GM12878 (cell line): ENCODE measurements at regions not wholly inside any gene's neighbourhood (a gene's known extent, or its start where the extent isn't known, plus 50 kb on each side); places are given as distances from the start of the nearest gene placed in this dataset.
A peak's percentile ranks its signal among the peaks of the same experiment; 100 is the strongest.

ENCODE experiments used
- IKZF1 ChIP-seq: fragments of 450-650 bp; conservative IDR thresholded peaks from 2 replicates; pipeline ENCODE4 v1.6.1; 2017; ENCODE audit warnings: antibody characterized with exemption, mild to moderate bottlenecking
- IKZF2 ChIP-seq, 2 experiments: fragments of 450-650 bp; IDR thresholded peaks; 2 replicates each; pipeline ENCODE4 v1.6.1; 2017; ENCODE audit warnings: mild to moderate bottlenecking in 2 of 2, moderate library complexity in 2 of 2
- MEF2B ChIP-seq: fragments of 450-650 bp; IDR thresholded peaks from 2 replicates; pipeline ENCODE4 v1.6.1; 2018; ENCODE audit warnings: mild to moderate bottlenecking, moderate library complexity; ENCODE audit not compliant: partially characterized antibody, poor library complexity, severe bottlenecking
- SMARCA5 ChIP-seq: fragments of 450-650 bp; IDR thresholded peaks from 2 replicates; pipeline ENCODE4 v1.6.1; 2017; ENCODE audit warnings: mild to moderate bottlenecking
- ZNF24 ChIP-seq: fragments of 450-650 bp; IDR thresholded peaks from 2 replicates; pipeline ENCODE4 v1.6.1; 2017; ENCODE audit warnings: antibody characterized with exemption, mild to moderate bottlenecking
- TF ChIP-seq, protein P1 (sequence below): fragments of 450-650 bp; IDR thresholded peaks from 2 replicates; pipeline ENCODE4 v1.6.1; 2017; ENCODE audit warnings: mild to moderate bottlenecking, moderate library complexity
- TF ChIP-seq, protein P2 (sequence below): fragments of 450-650 bp; IDR thresholded peaks from 2 replicates; pipeline ENCODE4 v1.6.1; 2017; ENCODE audit warnings: low read depth, mild to moderate bottlenecking, moderate library complexity
- TF ChIP-seq, protein P3 (sequence below): fragments of 450-650 bp; IDR thresholded peaks from 2 replicates; pipeline ENCODE4 v1.6.1; 2017; ENCODE audit warnings: mild to moderate bottlenecking, moderate library complexity

DNA sequence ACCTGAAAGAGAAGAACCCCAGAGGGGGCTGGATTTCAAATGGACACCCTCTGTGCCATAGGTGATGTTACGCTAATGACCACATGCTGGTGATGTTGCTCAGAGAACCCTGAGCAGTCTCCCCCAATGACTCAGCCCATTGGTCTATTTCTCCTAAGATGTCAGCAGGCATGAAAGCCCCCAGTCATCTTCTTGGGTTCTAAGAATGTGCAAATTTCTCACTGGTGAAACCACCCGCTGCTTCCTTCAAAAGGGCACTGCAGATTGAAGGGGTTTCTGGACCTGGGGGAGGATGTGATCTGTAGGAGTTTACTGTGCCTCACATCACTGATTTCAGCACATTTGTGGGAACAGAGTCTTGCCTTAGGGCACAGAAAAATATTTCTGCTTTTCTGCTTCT, 298.4 kb upstream of the MOCS1 start (continued):
- TF ChIP-seq IKZF2 (IDR thresholded peaks at IDR 0.05) (peak; percentile 30 to 46; a peak in 2 of 4 replicates), ZNF24 (peak; percentile 34; the same call in 1 of the 2 replicates), SMARCA5 (0 out of 2 replicates have a peak, but pooled peaks have one; percentile 18), IKZF1 (peak; percentile 37; the same call in 1 of the 2 replicates), MEF2B (no peak)
- TF ChIP-seq, protein P1, sequence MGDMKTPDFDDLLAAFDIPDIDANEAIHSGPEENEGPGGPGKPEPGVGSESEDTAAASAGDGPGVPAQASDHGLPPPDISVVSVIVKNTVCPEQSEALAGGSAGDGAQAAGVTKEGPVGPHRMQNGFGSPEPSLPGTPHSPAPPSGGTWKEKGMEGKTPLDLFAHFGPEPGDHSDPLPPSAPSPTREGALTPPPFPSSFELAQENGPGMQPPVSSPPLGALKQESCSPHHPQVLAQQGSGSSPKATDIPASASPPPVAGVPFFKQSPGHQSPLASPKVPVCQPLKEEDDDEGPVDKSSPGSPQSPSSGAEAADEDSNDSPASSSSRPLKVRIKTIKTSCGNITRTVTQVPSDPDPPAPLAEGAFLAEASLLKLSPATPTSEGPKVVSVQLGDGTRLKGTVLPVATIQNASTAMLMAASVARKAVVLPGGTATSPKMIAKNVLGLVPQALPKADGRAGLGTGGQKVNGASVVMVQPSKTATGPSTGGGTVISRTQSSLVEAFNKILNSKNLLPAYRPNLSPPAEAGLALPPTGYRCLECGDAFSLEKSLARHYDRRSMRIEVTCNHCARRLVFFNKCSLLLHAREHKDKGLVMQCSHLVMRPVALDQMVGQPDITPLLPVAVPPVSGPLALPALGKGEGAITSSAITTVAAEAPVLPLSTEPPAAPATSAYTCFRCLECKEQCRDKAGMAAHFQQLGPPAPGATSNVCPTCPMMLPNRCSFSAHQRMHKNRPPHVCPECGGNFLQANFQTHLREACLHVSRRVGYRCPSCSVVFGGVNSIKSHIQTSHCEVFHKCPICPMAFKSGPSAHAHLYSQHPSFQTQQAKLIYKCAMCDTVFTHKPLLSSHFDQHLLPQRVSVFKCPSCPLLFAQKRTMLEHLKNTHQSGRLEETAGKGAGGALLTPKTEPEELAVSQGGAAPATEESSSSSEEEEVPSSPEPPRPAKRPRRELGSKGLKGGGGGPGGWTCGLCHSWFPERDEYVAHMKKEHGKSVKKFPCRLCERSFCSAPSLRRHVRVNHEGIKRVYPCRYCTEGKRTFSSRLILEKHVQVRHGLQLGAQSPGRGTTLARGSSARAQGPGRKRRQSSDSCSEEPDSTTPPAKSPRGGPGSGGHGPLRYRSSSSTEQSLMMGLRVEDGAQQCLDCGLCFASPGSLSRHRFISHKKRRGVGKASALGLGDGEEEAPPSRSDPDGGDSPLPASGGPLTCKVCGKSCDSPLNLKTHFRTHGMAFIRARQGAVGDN, result peak; percentile 69
- TF ChIP-seq, protein P2, sequence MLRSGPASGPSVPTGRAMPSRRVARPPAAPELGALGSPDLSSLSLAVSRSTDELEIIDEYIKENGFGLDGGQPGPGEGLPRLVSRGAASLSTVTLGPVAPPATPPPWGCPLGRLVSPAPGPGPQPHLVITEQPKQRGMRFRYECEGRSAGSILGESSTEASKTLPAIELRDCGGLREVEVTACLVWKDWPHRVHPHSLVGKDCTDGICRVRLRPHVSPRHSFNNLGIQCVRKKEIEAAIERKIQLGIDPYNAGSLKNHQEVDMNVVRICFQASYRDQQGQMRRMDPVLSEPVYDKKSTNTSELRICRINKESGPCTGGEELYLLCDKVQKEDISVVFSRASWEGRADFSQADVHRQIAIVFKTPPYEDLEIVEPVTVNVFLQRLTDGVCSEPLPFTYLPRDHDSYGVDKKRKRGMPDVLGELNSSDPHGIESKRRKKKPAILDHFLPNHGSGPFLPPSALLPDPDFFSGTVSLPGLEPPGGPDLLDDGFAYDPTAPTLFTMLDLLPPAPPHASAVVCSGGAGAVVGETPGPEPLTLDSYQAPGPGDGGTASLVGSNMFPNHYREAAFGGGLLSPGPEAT, result peak; percentile 47; the same call in 1 of the 2 replicates
- TF ChIP-seq, protein P3, sequence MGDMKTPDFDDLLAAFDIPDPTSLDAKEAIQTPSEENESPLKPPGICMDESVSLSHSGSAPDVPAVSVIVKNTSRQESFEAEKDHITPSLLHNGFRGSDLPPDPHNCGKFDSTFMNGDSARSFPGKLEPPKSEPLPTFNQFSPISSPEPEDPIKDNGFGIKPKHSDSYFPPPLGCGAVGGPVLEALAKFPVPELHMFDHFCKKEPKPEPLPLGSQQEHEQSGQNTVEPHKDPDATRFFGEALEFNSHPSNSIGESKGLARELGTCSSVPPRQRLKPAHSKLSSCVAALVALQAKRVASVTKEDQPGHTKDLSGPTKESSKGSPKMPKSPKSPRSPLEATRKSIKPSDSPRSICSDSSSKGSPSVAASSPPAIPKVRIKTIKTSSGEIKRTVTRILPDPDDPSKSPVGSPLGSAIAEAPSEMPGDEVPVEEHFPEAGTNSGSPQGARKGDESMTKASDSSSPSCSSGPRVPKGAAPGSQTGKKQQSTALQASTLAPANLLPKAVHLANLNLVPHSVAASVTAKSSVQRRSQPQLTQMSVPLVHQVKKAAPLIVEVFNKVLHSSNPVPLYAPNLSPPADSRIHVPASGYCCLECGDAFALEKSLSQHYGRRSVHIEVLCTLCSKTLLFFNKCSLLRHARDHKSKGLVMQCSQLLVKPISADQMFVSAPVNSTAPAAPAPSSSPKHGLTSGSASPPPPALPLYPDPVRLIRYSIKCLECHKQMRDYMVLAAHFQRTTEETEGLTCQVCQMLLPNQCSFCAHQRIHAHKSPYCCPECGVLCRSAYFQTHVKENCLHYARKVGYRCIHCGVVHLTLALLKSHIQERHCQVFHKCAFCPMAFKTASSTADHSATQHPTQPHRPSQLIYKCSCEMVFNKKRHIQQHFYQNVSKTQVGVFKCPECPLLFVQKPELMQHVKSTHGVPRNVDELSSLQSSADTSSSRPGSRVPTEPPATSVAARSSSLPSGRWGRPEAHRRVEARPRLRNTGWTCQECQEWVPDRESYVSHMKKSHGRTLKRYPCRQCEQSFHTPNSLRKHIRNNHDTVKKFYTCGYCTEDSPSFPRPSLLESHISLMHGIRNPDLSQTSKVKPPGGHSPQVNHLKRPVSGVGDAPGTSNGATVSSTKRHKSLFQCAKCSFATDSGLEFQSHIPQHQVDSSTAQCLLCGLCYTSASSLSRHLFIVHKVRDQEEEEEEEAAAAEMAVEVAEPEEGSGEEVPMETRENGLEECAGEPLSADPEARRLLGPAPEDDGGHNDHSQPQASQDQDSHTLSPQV, result no peak
